ENCODE measurements at regions not wholly inside any gene's neighbourhood (a gene's known extent, or its start where the extent isn't known, plus 50 kb on each side); places are given as distances from the start of the nearest gene placed in this dataset.
"Not testable (repeated sequence)": the region's sequence is repeated elsewhere in the genome, so short reads cannot be mapped to it uniquely, and the experiment has no call there.

- TF ChIP-seq CTCF (conservative IDR thresholded peaks at IDR 0.05 in 1 of 2, IDR thresholded peaks at IDR 0.05 in 1 of 2; ENCODE audit: extremely low read depth in 1 of 2, insufficient read depth in 1 of 2, low read depth in 1 of 2, low read length in 2 of 2); EZH2 (IDR thresholded peaks at IDR 0.05; ENCODE audit: borderline replicate concordance, low read length): not testable (repeated sequence)
Measured at GRCh38 chr7:125258876-125259417, 329.3 kb upstream of the POT1 start.
